Stimulated activated CD4-positive, alpha-beta T cell treated with anti-CD3 and anti-CD28 coated beads, Interleukin-1b, Interleukin-23, amount 100 ng/mL, for 48 hours (primary cell): ENCODE measurements at regions not wholly inside any gene's neighbourhood (a gene's known extent, or its start where the extent isn't known, plus 50 kb on each side); places are given as distances from the start of the nearest gene placed in this dataset.
"Not testable (repeated sequence)": the region's sequence is repeated elsewhere in the genome, so short reads cannot be mapped to it uniquely, and the experiment has no call there.

Experiments
- DNase-seq: peaks from one replicate; pipeline ENCODE4 v3.0.0-alpha.2; 2020

DNA sequence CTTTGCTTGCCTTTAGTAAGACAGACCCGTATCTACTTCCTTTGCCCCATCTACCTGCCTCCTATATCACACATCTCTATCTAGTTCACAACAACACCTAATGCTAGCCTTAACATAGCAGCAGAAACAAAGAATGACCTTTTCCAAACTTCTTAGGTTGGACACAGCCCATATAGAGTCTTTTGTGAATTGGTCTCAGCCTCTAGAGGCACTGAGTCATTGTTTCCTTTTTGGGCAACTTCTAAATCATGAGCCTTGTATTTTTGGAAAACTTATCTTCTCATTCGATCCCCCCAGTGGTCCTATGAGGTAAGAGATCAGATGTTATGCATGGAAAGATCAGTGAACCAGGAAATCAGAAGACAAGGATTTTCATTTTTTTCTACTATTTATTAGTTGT, 679.4 kb upstream of the USP24 start:
- no peak for DNase-seq

GRCh38 chr1:55893155-55893554, 678.0 kb upstream of the USP24 start:
- DNase-seq = no peak

GRCh38 chr1:55888685-55889317, 673.6 kb upstream of the USP24 start:
- DNase-seq = no peak

- DNase-seq = no peak
These were observed 671.9 kb upstream of the USP24 start for GRCh38 chr1:55886856-55887712.

- no peak for DNase-seq
These were observed 670.5 kb upstream of the USP24 start for GRCh38 chr1:55885619-55886018.

DNA sequence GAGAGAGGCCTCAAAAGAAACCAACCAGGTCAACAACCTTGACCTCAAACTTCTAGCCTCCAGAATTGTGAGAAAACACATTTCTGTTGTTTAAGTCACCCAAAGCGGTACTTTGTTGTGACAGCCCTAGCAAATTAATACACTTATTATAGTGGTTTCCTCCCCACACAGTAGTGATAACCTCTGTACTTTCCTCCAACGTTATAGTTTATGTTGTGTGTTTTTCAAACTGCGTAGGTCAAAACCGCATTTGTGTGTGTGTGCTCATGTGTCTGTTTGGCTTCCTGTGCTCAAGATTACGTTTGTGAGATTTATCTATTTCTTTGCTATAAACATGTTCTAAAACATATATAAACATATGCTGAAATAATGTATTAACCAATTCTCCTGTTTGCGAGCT, 667.8 kb upstream of the USP24 start:
- DNase-seq = no peak

- no peak for DNase-seq
These were observed 664.2 kb upstream of the USP24 start for GRCh38 chr1:55879346-55879745.

DNA sequence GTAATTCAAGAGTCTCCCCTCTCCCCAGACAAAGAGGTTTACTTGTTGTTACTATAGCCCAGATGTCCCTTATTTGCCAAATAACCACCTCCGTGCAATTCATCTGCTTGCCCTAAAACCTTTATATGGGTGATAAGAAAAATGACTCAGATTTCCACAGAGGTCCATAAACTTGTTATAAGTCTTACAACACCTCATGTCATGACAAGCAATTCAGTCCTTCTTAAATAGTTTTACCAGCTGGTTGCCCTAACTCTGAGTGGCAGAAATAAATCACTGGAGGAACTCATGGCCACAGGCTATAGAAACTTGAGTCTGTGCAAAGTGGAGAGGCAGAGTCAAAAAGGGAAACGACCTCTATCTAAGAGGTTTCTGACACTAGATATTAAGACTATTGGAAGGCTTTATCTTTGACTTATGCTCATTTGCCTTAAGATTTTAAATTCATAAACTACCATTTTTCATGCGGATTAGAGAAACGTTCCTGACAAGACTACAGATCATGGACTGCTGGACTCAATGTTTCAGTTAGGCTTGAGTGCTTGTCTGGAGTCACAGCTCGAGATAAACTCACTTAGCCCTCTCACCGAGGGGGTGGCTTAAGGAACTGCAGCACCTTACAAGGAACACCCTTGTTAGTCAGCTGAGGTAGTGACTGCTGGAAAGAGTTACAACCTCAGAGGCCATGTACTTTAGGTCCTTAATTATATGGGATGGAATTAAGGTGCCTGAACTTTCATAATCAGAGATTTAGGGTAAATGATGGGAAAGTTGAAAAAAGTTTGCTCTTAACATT, 662.5 kb upstream of the USP24 start:
- DNase-seq = no peak

DNA sequence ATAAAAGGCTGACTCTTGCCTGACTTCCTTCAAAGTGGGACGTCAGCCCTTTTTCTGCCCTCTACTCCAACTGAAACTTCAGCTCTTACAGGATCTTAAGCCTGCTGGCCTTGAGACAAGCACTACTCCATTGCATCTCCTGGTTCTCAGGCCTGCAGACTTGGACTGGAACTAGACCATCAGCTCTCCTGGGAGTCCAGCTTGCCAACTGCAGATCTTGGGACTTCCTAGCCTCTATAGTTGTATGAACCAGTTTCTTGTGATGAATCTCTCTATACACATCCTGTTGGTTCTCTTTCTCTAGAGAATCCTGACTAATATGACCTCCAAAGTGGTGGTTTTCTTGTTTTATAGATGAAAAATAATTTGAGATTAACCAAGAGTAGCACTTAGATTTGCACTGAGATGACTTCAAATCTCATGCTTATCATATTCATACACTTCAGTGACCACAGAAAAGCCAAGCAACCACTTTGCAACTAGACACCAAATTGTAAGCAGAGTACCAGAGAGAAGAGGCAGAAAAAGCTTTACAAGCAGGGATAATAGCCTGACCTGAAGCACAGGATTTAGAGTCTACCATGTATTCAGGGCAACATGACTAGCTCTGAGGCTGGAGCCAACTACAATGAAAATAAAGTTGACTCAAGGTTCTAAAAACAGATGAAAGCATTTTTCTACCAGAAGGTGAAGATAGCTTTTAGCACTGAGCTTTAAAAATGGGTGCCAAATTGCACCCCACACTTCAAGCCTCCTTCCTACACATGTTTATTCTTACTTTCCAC, 661.3 kb upstream of the USP24 start:
- DNase-seq = no peak

GRCh38 chr1:55870106-55870505, 654.9 kb upstream of the USP24 start:
- no peak for DNase-seq

GRCh38 chr1:55869065-55869464, 653.9 kb upstream of the USP24 start:
- no peak for DNase-seq

- no peak for DNase-seq
These were observed 652.9 kb upstream of the USP24 start for GRCh38 chr1:55868026-55868425.

GRCh38 chr1:55867304-55867843, 652.2 kb upstream of the USP24 start:
- no peak for DNase-seq

DNA sequence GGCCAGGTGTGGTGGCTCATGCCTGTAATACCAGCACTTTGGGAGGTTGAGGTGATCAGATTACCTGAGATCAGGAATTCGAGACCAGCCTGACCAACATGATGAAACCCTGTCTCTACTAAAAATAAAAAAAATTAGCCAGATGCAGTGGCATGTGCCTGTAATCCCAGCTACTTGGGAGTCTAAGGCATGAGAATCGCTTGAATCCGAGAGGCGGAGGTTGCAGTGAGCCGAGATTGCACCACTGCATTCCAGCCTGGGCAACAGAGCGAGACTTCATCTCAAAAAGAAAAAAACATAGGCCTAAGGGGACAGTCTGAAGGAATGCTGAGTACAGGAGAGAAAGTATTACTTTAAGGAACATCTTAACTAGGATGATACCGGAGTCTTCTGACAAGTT, 650.6 kb upstream of the USP24 start:
- DNase-seq = not testable (repeated sequence)

DNA sequence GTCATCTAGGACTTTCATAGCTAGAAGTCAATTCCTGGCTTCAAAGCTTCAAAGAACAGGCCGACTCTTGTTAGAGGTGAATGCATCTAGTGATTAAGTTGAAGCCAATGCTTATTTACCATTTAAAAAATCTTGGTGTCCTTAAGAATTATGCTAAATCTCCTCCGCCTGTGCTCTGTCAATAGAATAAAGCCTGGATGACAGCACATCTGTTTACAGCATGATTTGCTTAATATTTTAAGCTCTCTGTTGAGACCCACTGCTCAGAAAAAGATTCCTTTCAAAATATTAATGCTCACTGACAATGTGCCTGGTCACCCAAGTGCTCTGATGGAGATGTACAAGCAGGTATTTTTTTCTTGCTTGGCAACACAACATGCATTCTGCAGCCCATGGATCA, 649.1 kb upstream of the USP24 start:
- no peak for DNase-seq

DNA sequence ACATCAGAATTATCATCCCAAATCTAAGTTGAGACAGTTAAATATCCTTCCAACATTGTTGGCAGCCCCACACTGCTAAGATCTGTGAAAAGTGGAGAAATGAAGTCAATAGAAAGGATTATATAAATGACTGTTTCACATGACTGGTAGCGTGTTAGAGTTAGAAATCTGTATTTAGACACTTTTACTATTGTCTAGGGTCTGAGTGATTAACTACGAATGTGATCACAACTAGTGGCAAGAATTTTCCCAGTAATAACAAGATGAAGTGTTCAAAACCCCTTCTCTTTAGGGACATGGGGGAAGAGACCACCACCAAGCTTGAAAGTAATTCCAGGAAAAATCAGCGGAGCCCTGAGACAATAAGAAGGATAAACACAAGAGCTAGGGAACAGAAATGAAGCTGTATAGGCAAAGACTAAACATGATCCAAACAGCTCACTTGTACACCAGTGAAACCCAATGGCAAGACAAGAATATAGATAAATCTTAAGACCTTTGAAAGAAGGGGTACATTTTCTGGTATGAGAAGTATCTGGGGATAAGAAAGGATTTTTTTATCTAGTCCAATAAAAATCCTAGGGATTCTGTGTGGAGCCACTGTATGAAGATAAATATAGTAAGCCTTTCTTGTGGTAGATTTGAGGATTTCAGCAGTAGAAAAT, 646.6 kb upstream of the USP24 start:
- DNase-seq = no peak

DNA sequence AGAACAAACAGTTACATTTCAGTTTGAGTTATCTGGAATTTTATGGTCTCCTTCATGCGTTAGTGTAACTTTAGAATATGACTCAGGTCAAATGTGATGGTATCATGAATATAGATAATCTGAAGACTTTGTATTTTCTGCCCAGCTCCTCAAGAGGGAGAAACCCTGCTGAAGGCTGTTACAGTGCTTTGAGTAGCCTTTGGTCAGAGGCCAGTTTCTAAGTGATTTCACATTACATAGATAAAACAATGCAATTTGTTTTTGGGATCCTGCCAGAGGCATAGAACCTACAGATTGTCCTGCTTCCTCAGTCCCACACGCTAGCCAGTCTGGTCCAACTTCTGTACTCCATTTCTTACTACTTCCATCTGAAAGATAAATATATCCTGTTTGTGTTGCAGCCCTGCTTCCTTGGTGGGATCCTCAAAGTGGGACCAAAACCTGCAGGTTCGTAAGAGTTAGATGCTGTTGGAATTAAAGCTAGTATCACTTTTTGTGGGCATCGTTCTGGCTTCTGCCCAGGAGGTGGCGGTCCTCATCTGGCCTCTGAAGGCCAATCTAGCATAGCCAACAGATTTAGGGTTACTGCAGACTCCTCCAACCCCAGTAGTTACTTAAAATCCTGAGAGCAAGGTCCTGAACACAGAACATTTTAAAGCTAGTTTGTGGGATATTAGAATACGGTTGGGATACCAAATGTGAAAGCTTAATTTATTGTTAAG, 645.8 kb upstream of the USP24 start:
- DNase-seq = no peak

- DNase-seq = no peak
These were observed 645.2 kb upstream of the USP24 start for GRCh38 chr1:55860326-55860725.

DNA sequence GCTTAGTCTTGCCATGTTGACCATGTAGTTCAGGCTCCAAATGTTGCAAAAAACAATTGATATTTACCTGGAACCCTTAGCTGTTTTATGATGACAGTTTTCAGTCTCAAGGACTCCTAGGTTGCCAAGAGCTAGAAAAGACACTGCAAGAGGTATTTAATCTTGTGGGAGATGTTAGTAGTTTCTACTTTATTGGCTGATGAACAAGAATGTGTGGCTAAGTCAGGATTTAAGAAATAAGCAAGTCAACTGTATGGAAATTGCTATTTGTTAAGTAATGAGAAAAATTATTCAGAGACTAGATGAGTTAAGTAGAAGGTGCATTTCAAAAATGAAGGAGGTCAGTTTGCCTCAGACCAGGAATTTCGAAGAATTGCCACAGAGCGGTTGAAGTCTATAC, 639.7 kb upstream of the USP24 start:
- DNase-seq = no peak

DNA sequence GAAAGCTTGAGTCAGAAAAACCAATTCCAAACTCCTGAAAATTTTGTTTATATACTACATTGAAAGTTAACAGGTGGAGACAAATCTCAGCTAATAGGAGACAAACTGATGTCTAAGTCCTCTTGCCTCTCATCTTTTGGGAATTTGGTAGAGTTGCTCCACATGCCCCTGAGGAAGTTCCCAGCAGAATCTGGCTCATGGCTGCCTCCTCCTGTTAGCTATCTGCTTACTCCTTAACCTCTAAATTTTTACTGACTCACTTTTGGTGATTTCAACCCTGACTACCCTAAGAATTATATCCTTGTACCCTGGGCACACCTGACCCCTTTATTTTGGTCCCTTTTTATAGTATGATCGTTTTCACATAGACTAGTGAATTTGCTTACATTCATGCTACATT, 633.7 kb upstream of the USP24 start:
- no peak for DNase-seq

- no peak for DNase-seq
These were observed 630.9 kb upstream of the USP24 start for GRCh38 chr1:55846051-55846450.
